CD4-positive, alpha-beta T cell treated with Interleukin-17A for 4 hours (primary cell): ENCODE measurements at regions not wholly inside any gene's neighbourhood (a gene's known extent, or its start where the extent isn't known, plus 50 kb on each side); places are given as distances from the start of the nearest gene placed in this dataset.
"Not testable (repeated sequence)": the region's sequence is repeated elsewhere in the genome, so short reads cannot be mapped to it uniquely, and the experiment has no call there.

Experiments
- DNase-seq: peaks from one replicate; pipeline ENCODE4 v3.0.0-alpha.2; 2020; ENCODE audit warnings: mixed read lengths

GRCh38 chr13:21228738-21229137, 52.3 kb downstream of the MRPL57 start:
- no peak for DNase-seq

DNA sequence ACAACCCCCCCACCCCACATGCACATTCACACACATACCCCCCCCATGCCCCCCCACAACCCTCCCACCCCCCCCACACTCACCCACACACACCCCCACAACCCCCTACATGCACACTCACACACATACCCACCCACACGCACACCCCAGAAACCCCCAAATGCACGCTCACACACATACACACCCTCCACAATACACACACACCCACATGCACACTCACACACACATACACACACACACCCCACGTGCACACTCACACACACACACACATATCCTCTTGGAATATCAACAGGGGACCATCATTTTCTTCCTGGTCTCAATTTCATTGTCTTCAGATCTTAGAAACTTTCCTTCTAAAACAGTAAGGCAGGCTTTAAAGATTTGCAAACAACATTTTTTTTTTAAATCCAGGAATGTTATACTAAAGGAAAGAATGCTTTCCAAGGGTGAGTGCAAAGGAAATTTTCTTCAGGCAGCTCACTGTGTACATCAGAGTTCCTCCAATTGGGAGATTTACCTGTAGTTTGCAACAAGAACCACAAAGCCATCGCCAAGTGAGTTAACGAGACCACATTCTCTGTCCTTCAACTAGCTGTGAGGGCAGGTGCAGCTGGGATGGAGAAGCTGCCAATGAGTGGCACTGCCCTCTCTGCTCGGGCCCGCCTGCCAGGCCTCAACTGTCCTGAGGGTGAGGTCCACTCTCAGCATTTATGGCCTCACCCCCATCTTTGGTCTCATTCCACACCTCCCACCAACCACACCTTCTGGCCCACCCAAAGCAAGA, 53.0 kb downstream of the MRPL57 start:
- no peak for DNase-seq

DNA sequence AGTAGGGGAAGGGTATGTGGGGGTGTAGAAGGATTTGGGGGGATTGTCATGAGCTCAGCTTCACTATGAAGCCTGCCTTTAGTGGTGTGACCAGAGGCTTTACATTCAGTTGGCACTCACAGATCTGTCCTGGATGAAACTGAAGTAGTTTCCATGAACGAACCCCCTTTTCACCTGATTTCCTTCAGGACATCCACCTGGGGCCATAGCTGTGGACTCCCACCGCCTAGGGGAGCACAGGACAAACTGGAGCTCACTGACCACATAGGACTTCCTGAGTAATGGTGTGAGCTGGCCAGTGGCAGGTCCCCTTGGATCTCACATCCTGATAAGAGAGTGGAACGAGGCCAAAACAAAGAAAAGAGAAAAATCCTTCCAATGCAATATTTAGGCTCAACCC, 54.1 kb downstream of the MRPL57 start:
- no peak for DNase-seq

DNA sequence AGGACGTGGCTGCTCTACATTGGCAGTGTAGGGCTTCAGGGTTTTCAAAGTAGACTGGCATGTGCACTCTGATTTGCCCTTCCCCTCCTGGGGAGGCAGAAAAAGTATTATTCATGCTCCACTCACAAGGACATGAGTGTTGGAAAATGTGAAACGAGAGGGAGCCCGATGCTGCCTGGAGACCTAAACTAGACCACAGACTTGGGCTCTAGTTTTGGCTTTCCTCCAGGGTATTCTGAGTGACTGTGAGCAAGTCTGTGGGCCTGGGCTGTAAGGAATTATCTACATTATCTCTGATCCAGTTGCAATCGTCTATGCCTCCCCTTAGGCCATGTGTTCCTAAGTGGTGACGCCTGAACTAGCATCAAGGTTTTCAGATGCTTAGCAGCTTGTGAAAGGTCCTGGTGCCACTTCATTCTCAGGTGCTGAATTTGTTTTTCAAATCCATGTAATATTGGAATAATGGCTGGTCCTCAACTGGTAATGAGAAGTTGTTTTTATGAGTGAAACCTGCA, 55.0 kb downstream of the MRPL57 start:
- no peak for DNase-seq

DNA sequence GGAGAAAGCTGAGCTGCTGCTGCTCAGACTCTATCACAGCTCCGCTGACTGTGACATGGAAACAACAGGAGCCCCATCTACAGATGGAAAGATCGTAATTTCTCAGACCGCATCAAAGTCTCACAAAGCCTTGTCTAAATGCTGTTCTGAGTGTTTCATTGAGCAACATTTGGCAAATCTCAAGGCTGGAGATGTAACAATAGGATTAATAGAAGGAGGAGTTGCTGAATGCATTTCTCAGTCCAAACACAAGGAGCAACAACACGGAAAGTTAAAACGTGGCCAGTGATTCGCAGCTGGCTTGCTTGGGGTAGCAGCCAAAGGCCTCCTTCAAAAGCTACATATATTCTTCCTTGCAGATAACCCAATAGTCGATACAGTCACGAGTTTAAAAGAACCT, 55.7 kb downstream of the MRPL57 start:
- DNase-seq, result no peak

GRCh38 chr13:21232599-21232998, 56.1 kb downstream of the MRPL57 start:
- no peak for DNase-seq

- DNase-seq, result no peak
Observed at GRCh38 chr13:21233086-21233485, 56.6 kb downstream of the MRPL57 start.

GRCh38 chr13:21234526-21234925, 58.1 kb downstream of the MRPL57 start:
- no peak for DNase-seq

- no peak for DNase-seq
Observed at GRCh38 chr13:21235174-21235573, 58.7 kb downstream of the MRPL57 start.

- DNase-seq, result no peak
Observed at GRCh38 chr13:21237081-21237480, 60.6 kb downstream of the MRPL57 start.

GRCh38 chr13:21238267-21238666, 61.8 kb downstream of the MRPL57 start:
- DNase-seq, result no peak

DNA sequence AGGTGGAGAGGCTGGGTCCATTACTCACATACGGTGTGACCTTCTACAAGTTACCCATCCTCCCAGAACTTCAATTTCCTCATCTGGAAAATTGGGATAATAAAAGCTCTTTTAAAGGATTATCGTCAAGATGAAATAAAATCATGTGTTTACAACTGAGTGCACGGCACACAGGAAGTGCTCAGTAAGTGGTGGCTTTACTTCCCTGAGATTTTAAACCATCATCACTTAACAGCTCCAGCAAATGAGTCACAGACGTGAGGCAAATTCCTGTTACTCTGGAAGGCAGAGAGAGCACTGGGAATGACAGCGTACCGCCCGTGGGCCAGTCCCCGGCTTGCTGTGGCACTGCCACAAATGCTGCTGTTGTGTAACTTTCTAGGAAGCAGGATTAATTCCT, 64.1 kb downstream of the MRPL57 start:
- no peak for DNase-seq

DNA sequence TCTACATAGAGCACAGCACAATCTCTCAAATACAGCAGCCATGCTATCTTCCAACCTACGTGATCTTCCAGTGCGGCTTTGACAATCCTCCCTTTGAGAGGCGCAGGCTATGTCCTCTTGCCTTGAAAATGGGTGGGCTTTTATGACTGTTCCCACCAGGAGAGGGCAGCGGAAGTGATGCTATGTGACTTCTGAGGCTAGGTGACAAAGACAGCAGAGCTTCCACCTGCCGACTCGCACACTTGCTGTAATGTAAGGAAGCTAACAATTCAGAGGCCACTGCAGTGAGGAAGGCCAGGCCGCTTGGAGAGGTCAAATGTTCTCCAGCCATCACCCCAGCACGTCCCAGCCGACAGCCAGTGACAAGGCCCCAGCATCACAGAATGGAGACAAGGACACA, 65.8 kb downstream of the MRPL57 start:
- no peak for DNase-seq

DNA sequence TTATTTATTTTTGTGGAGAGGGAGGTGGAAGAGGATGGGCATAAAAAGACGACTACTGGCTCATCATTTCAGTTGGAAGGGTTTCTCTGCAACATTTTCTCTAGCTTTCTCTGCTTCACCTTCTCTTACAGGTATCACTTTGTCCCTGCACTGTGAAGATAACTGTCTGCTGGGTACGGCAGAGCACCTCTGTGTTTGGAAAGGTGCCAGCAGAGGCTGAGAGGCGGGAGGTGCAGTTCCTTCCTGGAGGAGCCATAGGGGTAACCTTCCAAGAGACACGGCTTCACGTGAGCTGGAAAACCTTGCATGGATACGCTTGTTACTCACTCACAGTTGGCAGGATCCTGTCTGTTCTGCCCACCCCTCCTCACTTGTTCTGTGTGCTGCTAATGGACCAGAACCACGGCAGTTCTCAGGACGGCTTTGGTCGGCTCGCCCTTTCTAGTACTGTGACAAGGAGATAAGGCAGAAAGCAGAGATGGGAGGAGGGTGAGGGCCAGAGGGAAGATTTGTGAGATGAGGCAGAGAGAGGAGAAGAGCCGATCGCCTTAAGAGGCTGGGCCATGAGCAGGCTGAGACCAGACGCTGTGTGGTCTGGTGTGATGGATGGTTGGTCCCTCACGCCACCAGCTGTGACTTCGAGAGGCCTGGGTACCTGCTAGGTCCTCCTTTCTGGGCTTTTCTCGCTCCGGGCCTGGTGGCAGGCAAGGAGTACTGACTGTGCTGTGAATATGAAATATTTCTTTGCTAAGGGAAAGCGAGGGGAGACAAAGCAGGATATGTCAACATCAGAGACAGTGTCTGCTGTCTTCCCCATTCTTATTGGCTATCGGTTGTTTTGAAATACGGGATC, 66.8 kb downstream of the MRPL57 start:
- DNase-seq, result no peak

DNA sequence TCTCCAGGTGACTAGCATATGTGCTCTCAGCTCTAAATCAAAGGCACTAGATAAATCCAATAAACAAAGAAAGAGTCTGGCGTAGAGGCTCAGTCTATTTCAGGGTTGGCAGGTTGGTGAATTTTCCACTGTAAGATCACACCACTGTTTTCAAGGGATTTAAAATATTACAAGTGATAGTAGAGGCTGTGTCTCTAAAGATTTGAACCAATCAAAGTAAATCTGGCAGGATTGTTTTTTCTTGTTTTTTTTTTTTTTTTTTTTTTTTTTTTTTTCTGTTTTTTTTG, 67.4 kb downstream of the MRPL57 start:
- not testable (repeated sequence) for DNase-seq

- DNase-seq, result no peak
Observed at GRCh38 chr13:21246761-21247452, 70.4 kb downstream of the MRPL57 start.

DNA sequence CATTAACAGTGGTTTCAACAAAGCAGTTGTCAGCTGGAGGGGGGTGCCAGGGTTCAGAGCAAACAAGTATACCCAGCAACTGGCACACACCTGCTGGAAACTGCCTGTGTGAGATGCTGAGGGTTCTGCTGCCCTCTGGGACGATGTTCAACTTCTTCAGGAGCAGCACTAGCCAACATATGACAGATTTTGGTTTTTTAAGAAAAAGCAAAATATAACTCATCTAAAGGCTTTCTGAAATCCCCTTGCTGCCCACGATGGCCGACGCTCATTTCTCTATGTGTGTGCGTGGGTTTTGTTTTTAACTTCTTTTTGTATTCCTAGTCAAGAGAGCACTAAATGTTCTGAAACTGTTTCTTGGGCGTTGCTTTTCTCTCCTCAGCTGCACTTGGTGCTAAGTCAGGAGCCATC, 79.9 kb downstream of the MRPL57 start:
- no peak for DNase-seq

- DNase-seq, result no peak
Observed at GRCh38 chr13:21256891-21257290, 80.4 kb downstream of the MRPL57 start.

GRCh38 chr13:21259571-21260455, 83.4 kb downstream of the MRPL57 start:
- DNase-seq, result no peak

- not testable (repeated sequence) for DNase-seq
Observed at GRCh38 chr13:21260561-21261290, 84.3 kb downstream of the MRPL57 start.

DNA sequence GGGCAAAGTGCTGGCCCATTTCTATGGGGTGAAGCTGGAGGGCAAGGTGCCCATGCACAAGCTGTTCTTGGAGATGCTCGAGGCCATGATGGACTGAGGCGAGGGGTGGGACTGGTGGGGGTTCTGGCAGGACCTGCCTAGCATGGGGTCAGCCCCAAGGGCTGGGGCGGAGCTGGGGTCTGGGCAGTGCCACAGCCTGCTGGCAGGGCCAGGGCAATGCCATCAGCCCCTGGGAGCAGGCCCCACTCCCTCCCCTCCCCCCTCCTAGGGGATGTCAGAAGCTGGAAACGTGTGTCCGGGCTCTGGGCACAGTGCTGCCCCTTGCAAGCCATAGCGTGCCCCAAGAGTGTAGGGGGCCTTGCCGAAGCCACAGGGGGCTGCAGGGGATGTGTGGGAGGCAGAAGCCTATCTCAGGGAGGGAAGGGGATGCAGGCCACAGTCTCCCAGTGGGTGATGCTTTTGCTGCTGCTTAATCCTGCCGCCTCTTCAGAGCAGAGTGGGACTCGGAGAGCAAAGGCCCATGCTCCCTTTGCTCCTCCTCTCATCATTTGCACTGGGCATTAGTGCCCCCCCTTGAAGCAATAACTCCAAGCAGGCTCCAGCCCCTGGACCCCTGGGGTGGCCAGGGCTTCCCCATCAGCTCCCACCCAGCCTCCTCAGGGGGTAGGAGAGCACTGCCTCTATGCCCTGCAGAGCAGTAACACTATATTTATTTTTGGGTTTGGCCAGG, 85.2 kb downstream of the MRPL57 start:
- DNase-seq, result not testable (repeated sequence)
